ENCODE measurements at regions not wholly inside any gene's neighbourhood (a gene's known extent, or its start where the extent isn't known, plus 50 kb on each side); places are given as distances from the start of the nearest gene placed in this dataset.

DNA sequence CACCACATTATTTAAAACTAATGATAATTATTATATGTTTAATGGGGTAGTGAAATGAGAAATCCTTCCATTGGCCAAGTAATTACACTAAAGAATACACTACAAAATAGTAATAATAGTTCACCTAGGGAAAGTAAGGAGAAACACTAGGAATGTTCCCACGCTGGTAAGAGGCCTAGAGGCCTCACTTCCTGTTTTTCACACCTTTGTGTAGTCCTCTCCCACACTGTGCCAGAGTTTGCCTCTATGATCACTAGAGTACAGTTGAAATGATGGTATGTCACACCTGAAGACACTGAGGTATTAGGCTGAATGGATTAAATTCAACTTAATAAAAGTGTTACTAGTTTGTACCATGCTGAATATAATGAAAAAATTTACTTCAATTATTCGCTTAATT is 1348.0 kb upstream of the ATXN8OS start:
- FAIRE-seq = no peak
- Histone ChIP-seq H3K36me3 (ENCODE audit: insufficient read depth, low read length) (no peaks in the 10 kb centered on the region), H3K9ac (ENCODE audit: low read length) (no peak overlapping the region), H3K79me2 (ENCODE audit: insufficient read depth, low read length) (no peaks in the 10 kb centered on the region), H2AFZ (ENCODE audit: low read depth, low read length) (no peak overlapping the region), H3K9me3 (ENCODE audit: insufficient read depth, low read depth, low read length) (no peaks in the 10 kb centered on the region), H3K4me2 (ENCODE audit: low read length) (no peak overlapping the region), H4K20me1 (ENCODE audit: insufficient read depth, low read length) (no peaks in the 10 kb centered on the region), H3K4me1 (ENCODE audit: insufficient read depth, low read length) (no peaks in the 10 kb centered on the region), H3K27me3 (ENCODE audit: insufficient read depth, low read length) (no peaks in the 10 kb centered on the region), H3K27ac (ENCODE audit: low read depth, low read length) (no peak overlapping the region), H3K4me3 (ENCODE audit: insufficient read depth, low read depth, low read length) (no peak overlapping the region)
- Mint-ChIP-seq H3K27ac (ENCODE audit: unreplicated experiment) (no peak overlapping the region), H3K36me3 (ENCODE audit: low read depth, unreplicated experiment) (no peaks in the 10 kb centered on the region), H3K4me1 (ENCODE audit: low read depth, unreplicated experiment) (no peaks in the 10 kb centered on the region), H3K4me3 (ENCODE audit: unreplicated experiment) (no peak overlapping the region), H3K9me3 (ENCODE audit: unreplicated experiment) (no peaks in the 10 kb centered on the region), H3K27me3 (ENCODE audit: low read depth, unreplicated experiment) (no peaks in the 10 kb centered on the region)
- no peak for DNase-seq (ENCODE audit: low read depth)
- TF ChIP-seq, protein P1, sequence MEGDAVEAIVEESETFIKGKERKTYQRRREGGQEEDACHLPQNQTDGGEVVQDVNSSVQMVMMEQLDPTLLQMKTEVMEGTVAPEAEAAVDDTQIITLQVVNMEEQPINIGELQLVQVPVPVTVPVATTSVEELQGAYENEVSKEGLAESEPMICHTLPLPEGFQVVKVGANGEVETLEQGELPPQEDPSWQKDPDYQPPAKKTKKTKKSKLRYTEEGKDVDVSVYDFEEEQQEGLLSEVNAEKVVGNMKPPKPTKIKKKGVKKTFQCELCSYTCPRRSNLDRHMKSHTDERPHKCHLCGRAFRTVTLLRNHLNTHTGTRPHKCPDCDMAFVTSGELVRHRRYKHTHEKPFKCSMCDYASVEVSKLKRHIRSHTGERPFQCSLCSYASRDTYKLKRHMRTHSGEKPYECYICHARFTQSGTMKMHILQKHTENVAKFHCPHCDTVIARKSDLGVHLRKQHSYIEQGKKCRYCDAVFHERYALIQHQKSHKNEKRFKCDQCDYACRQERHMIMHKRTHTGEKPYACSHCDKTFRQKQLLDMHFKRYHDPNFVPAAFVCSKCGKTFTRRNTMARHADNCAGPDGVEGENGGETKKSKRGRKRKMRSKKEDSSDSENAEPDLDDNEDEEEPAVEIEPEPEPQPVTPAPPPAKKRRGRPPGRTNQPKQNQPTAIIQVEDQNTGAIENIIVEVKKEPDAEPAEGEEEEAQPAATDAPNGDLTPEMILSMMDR (IDR thresholded peaks at IDR 0.05; ENCODE audit: insufficient read depth, low read depth, low read length) = no peak
- TF ChIP-seq EZH2 (IDR thresholded peaks at IDR 0.05; ENCODE audit: insufficient read depth, low read length) = no peak

DNA sequence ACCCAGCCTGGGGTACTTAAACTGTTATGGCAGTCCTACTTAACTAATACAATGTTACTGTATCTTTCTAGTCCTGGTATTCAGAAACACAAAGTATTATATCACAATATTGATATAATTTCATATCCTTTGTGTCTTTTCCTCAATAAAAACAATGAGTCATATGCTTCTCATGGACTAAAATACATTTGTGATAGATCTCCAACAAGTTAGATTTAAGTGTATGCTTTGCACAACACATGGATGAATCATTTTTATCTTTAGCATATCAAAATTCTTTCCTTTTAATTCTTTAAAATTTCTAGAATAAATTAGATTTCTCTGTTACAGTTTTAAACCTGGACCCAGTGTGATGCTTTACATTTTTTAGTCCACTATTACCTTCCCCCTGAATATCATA is 1357.8 kb upstream of the ATXN8OS start:
- Histone ChIP-seq H2AFZ (ENCODE audit: low read depth, low read length) (no peak overlapping the region), H3K9ac (ENCODE audit: low read length) (no peak overlapping the region), H3K4me3 (ENCODE audit: insufficient read depth, low read depth, low read length) (no peak overlapping the region), H3K79me2 (ENCODE audit: insufficient read depth, low read length) (no peaks in the 10 kb centered on the region), H3K4me1 (ENCODE audit: insufficient read depth, low read length) (no peaks in the 10 kb centered on the region), H4K20me1 (ENCODE audit: insufficient read depth, low read length) (no peaks in the 10 kb centered on the region), H3K9me3 (ENCODE audit: insufficient read depth, low read depth, low read length) (no peaks in the 10 kb centered on the region), H3K27me3 (ENCODE audit: insufficient read depth, low read length) (no peaks in the 10 kb centered on the region), H3K36me3 (ENCODE audit: insufficient read depth, low read length) (no peaks in the 10 kb centered on the region), H3K4me2 (ENCODE audit: low read length) (no peak overlapping the region), H3K27ac (ENCODE audit: low read depth, low read length) (no peak overlapping the region)
- H3K27me3 Mint-ChIP-seq (ENCODE audit: low read depth, unreplicated experiment) = no peaks in the 10 kb centered on the region
- TF ChIP-seq, protein P1 (IDR thresholded peaks at IDR 0.05; ENCODE audit: insufficient read depth, low read depth, low read length) = no peak
- TF ChIP-seq EZH2 (IDR thresholded peaks at IDR 0.05; ENCODE audit: insufficient read depth, low read length) = no peak
- H3K4me3 Mint-ChIP-seq (ENCODE audit: unreplicated experiment) = no peak overlapping the region
- no peaks in the 10 kb centered on the region for H3K4me1 Mint-ChIP-seq (ENCODE audit: low read depth, unreplicated experiment)
- H3K9me3 Mint-ChIP-seq (ENCODE audit: unreplicated experiment) = no peaks in the 10 kb centered on the region
- no peaks in the 10 kb centered on the region for H3K36me3 Mint-ChIP-seq (ENCODE audit: low read depth, unreplicated experiment)
- H3K27ac Mint-ChIP-seq (ENCODE audit: unreplicated experiment) = no peak overlapping the region
- FAIRE-seq (no peak), DNase-seq (ENCODE audit: low read depth) (peak; percentile 6)

DNA sequence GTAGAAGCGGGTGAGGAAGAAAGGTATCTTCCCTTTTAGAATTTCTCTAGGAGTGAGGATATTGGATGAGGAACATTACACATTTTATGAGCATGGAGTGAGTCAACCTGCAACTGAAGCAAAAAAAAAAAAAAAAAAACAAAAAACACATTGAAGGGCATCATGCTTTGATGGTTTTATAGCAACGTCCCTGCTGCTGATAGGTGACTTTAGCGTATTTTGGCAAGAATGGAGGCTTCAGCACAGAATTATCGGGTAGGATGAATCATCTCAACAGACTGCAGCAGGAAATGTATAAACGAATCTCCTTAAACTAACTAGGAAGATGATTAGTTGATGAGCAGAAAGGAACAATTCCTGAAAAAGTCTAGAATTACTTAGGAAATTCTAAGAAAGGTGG is 1359.6 kb upstream of the ATXN8OS start:
- no peak for FAIRE-seq
- Histone ChIP-seq H2AFZ (ENCODE audit: low read depth, low read length) (peak overlapping the region; percentile 20), H3K4me3 (ENCODE audit: insufficient read depth, low read depth, low read length) (no peak overlapping the region), H3K9ac (ENCODE audit: low read length) (no peak overlapping the region), H3K27me3 (ENCODE audit: insufficient read depth, low read length) (no peaks in the 10 kb centered on the region), H3K9me3 (ENCODE audit: insufficient read depth, low read depth, low read length) (no peaks in the 10 kb centered on the region), H3K27ac (ENCODE audit: low read depth, low read length) (no peak overlapping the region), H3K4me1 (ENCODE audit: insufficient read depth, low read length) (no peaks in the 10 kb centered on the region), H4K20me1 (ENCODE audit: insufficient read depth, low read length) (no peaks in the 10 kb centered on the region), H3K79me2 (ENCODE audit: insufficient read depth, low read length) (no peaks in the 10 kb centered on the region), H3K36me3 (ENCODE audit: insufficient read depth, low read length) (no peaks in the 10 kb centered on the region), H3K4me2 (ENCODE audit: low read length) (peak overlapping the region; percentile 17)
- DNase-seq (ENCODE audit: low read depth) = peak; percentile 56
- Mint-ChIP-seq H3K27ac (ENCODE audit: unreplicated experiment) (no peak overlapping the region), H3K4me1 (ENCODE audit: low read depth, unreplicated experiment) (no peaks in the 10 kb centered on the region), H3K36me3 (ENCODE audit: low read depth, unreplicated experiment) (no peaks in the 10 kb centered on the region), H3K9me3 (ENCODE audit: unreplicated experiment) (no peaks in the 10 kb centered on the region), H3K27me3 (ENCODE audit: low read depth, unreplicated experiment) (no peaks in the 10 kb centered on the region), H3K4me3 (ENCODE audit: unreplicated experiment) (no peak overlapping the region)
- TF ChIP-seq, protein P1 (IDR thresholded peaks at IDR 0.05; ENCODE audit: insufficient read depth, low read depth, low read length) = no peak
- TF ChIP-seq EZH2 (IDR thresholded peaks at IDR 0.05; ENCODE audit: insufficient read depth, low read length) = no peak
